ENCODE measurements at regions not wholly inside any gene's neighbourhood (a gene's known extent, or its start where the extent isn't known, plus 50 kb on each side); places are given as distances from the start of the nearest gene placed in this dataset.

DNA sequence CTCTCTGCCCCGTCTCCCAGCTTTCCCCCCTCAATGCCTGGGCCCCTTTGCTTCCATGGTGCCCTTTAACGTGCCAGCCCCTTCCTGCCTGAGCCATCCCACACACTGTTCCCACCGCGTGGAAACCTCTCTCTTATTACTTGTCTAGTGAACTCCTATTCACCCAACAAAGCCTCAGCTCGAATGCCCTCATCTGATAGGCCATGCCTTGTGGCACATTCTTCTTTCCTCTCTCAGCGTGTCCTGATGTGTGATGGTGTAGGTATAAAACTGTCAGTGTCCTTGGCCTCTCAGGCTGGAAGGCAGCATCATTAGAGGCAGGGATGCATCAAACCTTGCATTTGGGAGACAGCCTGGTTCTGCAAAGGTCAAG lies 152.3 kb downstream of the OLFM1 start:
- H3K4me1 ChIP-seq (ENCODE audit: low read depth, poor library complexity, severe bottlenecking) = no peaks in the 10 kb centered on the region

DNA sequence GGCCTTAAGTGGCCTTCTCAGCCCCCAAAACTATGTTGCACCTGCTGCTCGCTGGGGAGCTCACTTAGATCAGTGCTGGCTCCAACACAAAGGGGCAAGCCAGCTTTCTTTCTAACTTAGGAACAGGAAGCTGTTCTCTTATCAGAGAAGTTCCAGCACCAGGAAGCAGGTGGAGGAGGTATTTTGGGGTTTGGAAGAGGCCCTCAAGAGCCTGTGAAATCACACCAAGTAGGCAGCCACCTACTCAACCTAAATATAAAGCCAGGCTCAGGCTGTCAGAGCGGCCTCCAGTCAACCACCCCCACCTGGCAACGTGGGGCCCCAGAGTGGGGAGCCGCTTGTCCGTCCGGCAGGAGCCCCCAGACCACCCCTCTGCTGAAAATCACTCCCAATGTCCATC lies 152.8 kb downstream of the OLFM1 start:
- TF ChIP-seq, protein P1, sequence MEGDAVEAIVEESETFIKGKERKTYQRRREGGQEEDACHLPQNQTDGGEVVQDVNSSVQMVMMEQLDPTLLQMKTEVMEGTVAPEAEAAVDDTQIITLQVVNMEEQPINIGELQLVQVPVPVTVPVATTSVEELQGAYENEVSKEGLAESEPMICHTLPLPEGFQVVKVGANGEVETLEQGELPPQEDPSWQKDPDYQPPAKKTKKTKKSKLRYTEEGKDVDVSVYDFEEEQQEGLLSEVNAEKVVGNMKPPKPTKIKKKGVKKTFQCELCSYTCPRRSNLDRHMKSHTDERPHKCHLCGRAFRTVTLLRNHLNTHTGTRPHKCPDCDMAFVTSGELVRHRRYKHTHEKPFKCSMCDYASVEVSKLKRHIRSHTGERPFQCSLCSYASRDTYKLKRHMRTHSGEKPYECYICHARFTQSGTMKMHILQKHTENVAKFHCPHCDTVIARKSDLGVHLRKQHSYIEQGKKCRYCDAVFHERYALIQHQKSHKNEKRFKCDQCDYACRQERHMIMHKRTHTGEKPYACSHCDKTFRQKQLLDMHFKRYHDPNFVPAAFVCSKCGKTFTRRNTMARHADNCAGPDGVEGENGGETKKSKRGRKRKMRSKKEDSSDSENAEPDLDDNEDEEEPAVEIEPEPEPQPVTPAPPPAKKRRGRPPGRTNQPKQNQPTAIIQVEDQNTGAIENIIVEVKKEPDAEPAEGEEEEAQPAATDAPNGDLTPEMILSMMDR (conservative IDR thresholded peaks at IDR 0.05; ENCODE audit: low read depth, low read length) = no peak
- H3K27ac ChIP-seq = no peak overlapping the region
- H3K79me2 ChIP-seq (ENCODE audit: insufficient read depth, low read depth) = no peaks in the 10 kb centered on the region
- no peak overlapping the region for H3K9ac ChIP-seq
- H3K4me1 ChIP-seq (ENCODE audit: low read depth, poor library complexity, severe bottlenecking) = no peaks in the 10 kb centered on the region
- H3K4me2 ChIP-seq = no peak overlapping the region
- no peak overlapping the region for H3K4me3 ChIP-seq (IDR thresholded peaks at IDR 0.05; ENCODE audit: insufficient read depth, low read depth, low read length)
- H3K36me3 ChIP-seq (ENCODE audit: insufficient read depth) = no peaks in the 10 kb centered on the region
- peaks cover 27% of the 10 kb centered on the region; the same call in 1 of the 2 replicates for H3K27me3 ChIP-seq (ENCODE audit: insufficient read depth, low read depth)
- H4K20me1 ChIP-seq (ENCODE audit: insufficient read depth) = no peaks in the 10 kb centered on the region
- no peak overlapping the region for H2AFZ ChIP-seq (ENCODE audit: low read depth)

More for the DNA sequence above, 152.3 kb downstream of the OLFM1 start:
- H3K9ac ChIP-seq = no peak overlapping the region
- no peak overlapping the region for H3K4me3 ChIP-seq (IDR thresholded peaks at IDR 0.05; ENCODE audit: insufficient read depth, low read depth, low read length)
- no peak overlapping the region for H2AFZ ChIP-seq (ENCODE audit: low read depth)
- H3K27ac ChIP-seq = no peak overlapping the region
- no peaks in the 10 kb centered on the region for H4K20me1 ChIP-seq (ENCODE audit: insufficient read depth)
- H3K27me3 ChIP-seq (ENCODE audit: insufficient read depth, low read depth) = peaks cover 26% of the 10 kb centered on the region; the same call in 1 of the 2 replicates
- TF ChIP-seq, protein P1 (conservative IDR thresholded peaks at IDR 0.05; ENCODE audit: low read depth, low read length) = no peak
- no peak overlapping the region for H3K4me2 ChIP-seq
- H3K36me3 ChIP-seq (ENCODE audit: insufficient read depth) = no peaks in the 10 kb centered on the region
- no peaks in the 10 kb centered on the region for H3K79me2 ChIP-seq (ENCODE audit: insufficient read depth, low read depth)

DNA sequence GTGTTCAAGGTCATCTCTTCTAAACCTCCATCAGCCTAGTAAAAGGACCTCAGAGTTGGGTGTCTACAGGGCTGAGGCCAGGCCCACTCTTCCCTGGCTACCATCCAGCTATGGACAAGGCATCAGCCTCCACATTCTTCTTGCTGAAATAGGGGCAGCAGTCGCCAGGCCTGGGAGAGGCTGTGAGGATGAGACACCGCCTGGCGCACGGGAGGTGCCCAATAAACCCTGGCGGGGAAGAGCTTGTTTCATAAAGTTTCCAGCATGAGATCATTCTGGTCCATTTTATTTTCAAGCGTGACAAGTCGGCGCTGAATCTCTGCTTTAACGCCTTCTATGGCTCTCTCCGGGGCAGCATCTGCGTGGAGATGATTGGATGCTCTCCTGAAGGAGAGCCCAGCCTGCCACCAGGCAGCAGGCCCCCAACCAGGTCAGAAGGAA lies 153.4 kb downstream of the OLFM1 start:
- Histone ChIP-seq H3K36me3 (ENCODE audit: insufficient read depth) (no peaks in the 10 kb centered on the region), H2AFZ (ENCODE audit: low read depth) (no peak overlapping the region), H3K4me1 (ENCODE audit: low read depth, poor library complexity, severe bottlenecking) (no peaks in the 10 kb centered on the region), H3K4me3 (IDR thresholded peaks at IDR 0.05; ENCODE audit: insufficient read depth, low read depth, low read length) (no peak overlapping the region), H3K9ac (no peak overlapping the region), H3K27ac (no peak overlapping the region), H3K27me3 (ENCODE audit: insufficient read depth, low read depth) (peaks cover 28% of the 10 kb centered on the region; the same call in 1 of the 2 replicates), H3K79me2 (ENCODE audit: insufficient read depth, low read depth) (no peaks in the 10 kb centered on the region), H3K4me2 (no peak overlapping the region), H4K20me1 (ENCODE audit: insufficient read depth) (no peaks in the 10 kb centered on the region)
- TF ChIP-seq, protein P1 (conservative IDR thresholded peaks at IDR 0.05; ENCODE audit: low read depth, low read length) = no peak

DNA sequence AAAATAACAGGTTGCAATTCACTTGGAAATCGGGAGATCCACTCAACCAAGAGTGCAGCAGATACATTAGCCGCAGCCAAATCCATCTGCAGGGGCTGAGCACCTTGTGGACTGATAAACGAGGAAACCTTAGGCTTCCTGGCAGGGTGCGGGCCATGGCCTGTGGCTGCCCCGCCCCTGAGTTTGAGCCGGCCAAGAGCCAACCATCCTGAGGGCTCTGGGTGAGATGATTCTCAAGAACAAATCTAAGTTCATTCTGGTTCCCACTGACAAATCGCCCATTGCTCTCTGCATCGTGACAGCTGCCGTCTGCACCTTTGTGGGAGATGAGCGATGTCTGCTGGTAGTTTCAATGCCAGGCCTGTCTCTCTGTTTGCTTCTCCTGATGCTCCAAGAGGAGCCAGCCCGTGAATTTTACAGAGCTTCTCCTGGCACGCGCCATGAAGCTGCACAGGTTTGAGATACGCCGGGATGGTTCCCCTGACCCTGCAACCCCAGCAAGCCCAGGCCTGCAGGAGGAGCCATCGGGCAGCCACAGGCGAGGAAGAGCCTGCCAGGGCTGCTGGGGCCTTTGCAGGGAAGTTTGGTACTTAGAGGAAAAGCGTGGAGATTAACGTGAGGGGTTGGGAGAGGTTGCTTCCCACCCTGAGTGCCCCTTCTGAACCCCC lies 154.0 kb downstream of the OLFM1 start:
- Histone ChIP-seq H3K9ac (no peak overlapping the region), H3K4me2 (no peak overlapping the region)

More for the DNA sequence above, 154.0 kb downstream of the OLFM1 start:
- H3K27ac ChIP-seq = no peak overlapping the region
- H3K79me2 ChIP-seq (ENCODE audit: insufficient read depth, low read depth) = no peaks in the 10 kb centered on the region
- H3K36me3 ChIP-seq (ENCODE audit: insufficient read depth) = no peaks in the 10 kb centered on the region
- TF ChIP-seq, protein P1 (conservative IDR thresholded peaks at IDR 0.05; ENCODE audit: low read depth, low read length) = no peak
- H3K4me3 ChIP-seq (IDR thresholded peaks at IDR 0.05; ENCODE audit: insufficient read depth, low read depth, low read length) = no peak overlapping the region
- no peak overlapping the region for H2AFZ ChIP-seq (ENCODE audit: low read depth)
- no peaks in the 10 kb centered on the region for H3K4me1 ChIP-seq (ENCODE audit: low read depth, poor library complexity, severe bottlenecking)
- H4K20me1 ChIP-seq (ENCODE audit: insufficient read depth) = no peaks in the 10 kb centered on the region
- H3K27me3 ChIP-seq (ENCODE audit: insufficient read depth, low read depth) = peaks cover 28% of the 10 kb centered on the region; the same call in 1 of the 2 replicates
